ENCODE measurements at regions not wholly inside any gene's neighbourhood (a gene's known extent, or its start where the extent isn't known, plus 50 kb on each side); places are given as distances from the start of the nearest gene placed in this dataset.

GRCh38 chr20:57970856-57971255, 257.6 kb downstream of the ANKRD60 start:
- DNase-seq (ENCODE audit: low spot score): no peak

- DNase-seq (ENCODE audit: low spot score): no peak
These were observed 258.3 kb downstream of the ANKRD60 start for GRCh38 chr20:57970116-57970515.

- DNase-seq (ENCODE audit: low spot score): no peak
These were observed 258.3 kb upstream of the PMEPA1 start for GRCh38 chr20:57968120-57968519.

- no peak for DNase-seq (ENCODE audit: low spot score)
These were observed 257.5 kb upstream of the PMEPA1 start for GRCh38 chr20:57967364-57967763.

GRCh38 chr20:57966620-57967019, 256.8 kb upstream of the PMEPA1 start:
- DNase-seq (ENCODE audit: low spot score): no peak

GRCh38 chr20:57965441-57965840, 255.6 kb upstream of the PMEPA1 start:
- DNase-seq (ENCODE audit: low spot score): no peak

GRCh38 chr20:57964011-57964862, 254.4 kb upstream of the PMEPA1 start:
- no peak for DNase-seq (ENCODE audit: low spot score)

- DNase-seq (ENCODE audit: low spot score): no peak
These were observed 251.2 kb upstream of the PMEPA1 start for GRCh38 chr20:57960803-57961575.

- DNase-seq (ENCODE audit: low spot score): no peak
These were observed 249.8 kb upstream of the PMEPA1 start for GRCh38 chr20:57959589-57959988.

- DNase-seq (ENCODE audit: low spot score): no peak
These were observed 249.2 kb upstream of the PMEPA1 start for GRCh38 chr20:57959018-57959417.

- DNase-seq (ENCODE audit: low spot score): no peak
These were observed 248.2 kb upstream of the PMEPA1 start for GRCh38 chr20:57958050-57958420.

GRCh38 chr20:57957411-57958049, 247.7 kb upstream of the PMEPA1 start:
- DNase-seq (ENCODE audit: low spot score): no peak

GRCh38 chr20:57953638-57954037, 243.8 kb upstream of the PMEPA1 start:
- DNase-seq (ENCODE audit: low spot score): no peak

GRCh38 chr20:57952136-57952535, 242.3 kb upstream of the PMEPA1 start:
- DNase-seq (ENCODE audit: low spot score): no peak

- DNase-seq (ENCODE audit: low spot score): no peak
These were observed 241.7 kb upstream of the PMEPA1 start for GRCh38 chr20:57951549-57951948.

GRCh38 chr20:57950764-57951485, 241.1 kb upstream of the PMEPA1 start:
- DNase-seq (ENCODE audit: low spot score): no peak

- DNase-seq (ENCODE audit: low spot score): no peak
These were observed 238.6 kb upstream of the PMEPA1 start for GRCh38 chr20:57948180-57948955.

- DNase-seq (ENCODE audit: low spot score): no peak
These were observed 237.8 kb upstream of the PMEPA1 start for GRCh38 chr20:57947421-57948179.

- no peak for DNase-seq (ENCODE audit: low spot score)
These were observed 236.9 kb upstream of the PMEPA1 start for GRCh38 chr20:57946559-57947315.

- no peak for DNase-seq (ENCODE audit: low spot score)
These were observed 235.2 kb upstream of the PMEPA1 start for GRCh38 chr20:57944988-57945387.
